Fibroblast of skin of abdomen (primary cell): ENCODE measurements at regions not wholly inside any gene's neighbourhood (a gene's known extent, or its start where the extent isn't known, plus 50 kb on each side); places are given as distances from the start of the nearest gene placed in this dataset.

Source experiments
- DNase-seq: peaks from one replicate; pipeline ENCODE4 v3.0.0-alpha.2; 2013

DNA sequence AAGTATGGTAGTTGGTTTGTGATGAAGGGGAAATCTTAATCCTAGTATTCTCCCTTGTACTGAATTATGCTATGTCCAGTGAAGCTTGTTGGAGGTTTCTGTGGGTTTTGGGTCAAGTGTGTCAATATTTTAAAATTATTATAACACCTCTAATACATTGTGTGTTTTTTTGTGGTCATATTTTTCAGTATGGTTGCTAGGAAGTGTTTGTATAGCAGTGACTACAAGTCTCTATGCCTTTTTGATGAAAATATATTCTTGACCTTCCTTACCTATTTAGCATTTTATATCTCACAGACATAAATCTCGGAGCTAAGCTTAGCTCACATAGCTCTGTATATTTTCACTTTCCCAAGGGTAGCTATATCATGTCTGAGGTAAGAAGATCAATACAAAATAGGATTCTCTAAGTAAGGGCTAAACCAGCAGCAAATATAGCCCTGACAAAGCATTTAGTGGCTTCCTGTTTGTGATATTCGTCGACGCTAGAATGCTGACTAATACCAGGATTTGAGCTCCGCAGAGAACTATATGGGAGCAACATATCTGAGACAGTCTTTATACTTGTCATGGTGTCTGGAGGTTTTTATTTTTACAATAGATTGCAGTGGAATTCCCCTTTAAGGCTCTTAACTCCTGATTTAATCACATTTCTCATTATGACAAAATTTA, 82.3 kb downstream of the MACIR start:
- DNase-seq = no peak

- DNase-seq = no peak
These were observed 81.6 kb downstream of the MACIR start for GRCh38 chr5:103340132-103340531.

DNA sequence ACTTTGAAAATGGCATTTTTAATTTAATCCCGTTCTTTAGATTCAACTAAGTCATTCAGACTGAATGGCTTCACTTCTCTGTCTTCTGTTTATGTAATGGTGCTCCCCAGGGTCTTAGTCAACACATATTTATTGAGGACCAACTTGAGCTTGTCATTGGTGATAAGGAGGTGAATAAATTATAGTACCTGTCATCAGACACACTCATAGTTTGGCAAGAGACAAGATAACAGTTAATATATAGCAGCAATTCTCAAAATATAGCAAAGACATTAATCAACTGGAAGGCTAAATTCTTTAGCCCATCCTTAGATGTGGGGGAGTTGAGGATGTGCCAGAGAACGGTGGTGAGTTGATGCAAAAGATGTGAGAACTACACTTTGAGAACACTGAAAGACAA, 78.4 kb downstream of the MACIR start:
- peak; percentile 38 for DNase-seq

GRCh38 chr5:103333376-103333775, 74.8 kb downstream of the MACIR start:
- DNase-seq = peak; percentile 15

DNA sequence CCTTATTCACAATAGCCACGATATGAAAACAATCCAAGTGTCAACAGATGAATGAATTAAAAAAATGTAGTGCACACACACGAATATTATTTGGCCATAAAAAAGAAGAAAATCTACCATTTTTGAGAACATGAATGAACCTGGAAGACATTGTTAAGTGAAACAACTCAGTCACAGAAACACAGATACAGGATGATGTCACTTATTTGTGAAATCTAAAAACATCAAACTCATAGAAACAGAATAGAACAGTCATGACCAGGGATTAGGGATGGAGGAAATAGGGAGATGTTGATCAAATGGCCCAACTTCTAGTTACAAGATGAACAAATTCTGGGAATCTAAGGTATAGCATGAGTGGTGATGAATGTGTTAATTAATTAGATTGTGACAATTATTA, 72.3 kb downstream of the MACIR start:
- no peak for DNase-seq
